HEK293T (cell line): ENCODE measurements at regions not wholly inside any gene's neighbourhood (a gene's known extent, or its start where the extent isn't known, plus 50 kb on each side); places are given as distances from the start of the nearest gene placed in this dataset.
"Not testable (repeated sequence)": the region's sequence is repeated elsewhere in the genome, so short reads cannot be mapped to it uniquely, and the experiment has no call there.

Experiments
- BHLHE40 ChIP-seq: fragments of 450-650 bp; IDR thresholded peaks from 2 replicates; pipeline ENCODE4 v1.6.1; 2016; ENCODE audit warnings: mild to moderate bottlenecking, moderate library complexity, borderline replicate concordance
- FOXA1 ChIP-seq: fragments of 450-650 bp; IDR thresholded peaks from 2 replicates; pipeline ENCODE4 v1.6.1; 2016; ENCODE audit warnings: mild to moderate bottlenecking
- FOXM1 ChIP-seq: fragments of 450-650 bp; IDR thresholded peaks from 2 replicates; pipeline ENCODE4 v1.6.1; 2017; ENCODE audit warnings: mild to moderate bottlenecking, borderline replicate concordance
- L3MBTL2 ChIP-seq: fragments of 450-650 bp; conservative IDR thresholded peaks from 2 replicates; pipeline ENCODE4 v1.6.1; 2016; ENCODE audit warnings: mild to moderate bottlenecking
- NFRKB ChIP-seq: fragments of 450-650 bp; IDR thresholded peaks from 2 replicates; pipeline ENCODE4 v1.6.1; 2016; ENCODE audit warnings: mild to moderate bottlenecking, moderate library complexity
- SP1 ChIP-seq: fragments of 450-650 bp; IDR thresholded peaks from 2 replicates; pipeline ENCODE4 v1.6.1; 2017
- ZNF384 ChIP-seq: fragments of 450-650 bp; IDR thresholded peaks from 2 replicates; pipeline ENCODE4 v1.6.1; 2016

DNA sequence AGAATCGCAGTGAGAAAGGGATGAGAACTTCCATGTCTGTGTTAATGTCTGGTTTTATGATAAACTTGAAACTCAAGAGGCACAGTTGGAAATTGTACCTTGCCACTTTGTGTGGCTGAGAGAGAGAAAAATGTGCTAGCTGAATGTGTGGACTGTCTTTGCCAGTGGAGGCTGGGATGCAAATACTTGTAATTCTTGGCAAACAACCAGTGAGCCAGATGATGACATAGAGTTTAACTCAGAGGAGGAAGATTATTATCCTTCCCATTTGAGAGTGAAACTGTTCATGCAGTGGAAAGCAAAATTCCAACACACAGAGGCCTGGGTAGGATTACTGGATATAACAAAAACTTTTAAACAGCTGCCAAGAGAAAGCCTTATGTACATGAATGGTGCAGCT is 349.1 kb upstream of the NPAP1 start:
- TF ChIP-seq ZNF384, NFRKB, BHLHE40, FOXM1, SP1, L3MBTL2, FOXA1: not testable (repeated sequence)
